ENCODE measurements at regions not wholly inside any gene's neighbourhood (a gene's known extent, or its start where the extent isn't known, plus 50 kb on each side); places are given as distances from the start of the nearest gene placed in this dataset.

- no peaks in the 10 kb centered on the region for H3K36me3 ChIP-seq (ENCODE audit: control insufficient read depth, insufficient read depth, low read length)
- H3K4me3 ChIP-seq (ENCODE audit: low read depth, low read length): no peak overlapping the region
- H3K27me3 ChIP-seq (ENCODE audit: control insufficient read depth, insufficient read depth, low read length): no peaks in the 10 kb centered on the region
- no peak for TF ChIP-seq CTCF (IDR thresholded peaks at IDR 0.05; ENCODE audit: insufficient read depth, low read length, poor library complexity, severe bottlenecking)
- DNase-seq (ENCODE audit: low read depth): no peak
Observed at GRCh38 chr4:92064574-92064973, 239.2 kb upstream of the GRID2 start.

- no peak for DNase-seq (ENCODE audit: low read depth)
- no peaks in the 10 kb centered on the region for H3K36me3 ChIP-seq (ENCODE audit: control insufficient read depth, insufficient read depth, low read length)
- no peak overlapping the region for H3K4me3 ChIP-seq (ENCODE audit: low read depth, low read length)
- no peaks in the 10 kb centered on the region for H3K27me3 ChIP-seq (ENCODE audit: control insufficient read depth, insufficient read depth, low read length)
- no peak for TF ChIP-seq CTCF (IDR thresholded peaks at IDR 0.05; ENCODE audit: insufficient read depth, low read length, poor library complexity, severe bottlenecking)
Observed at GRCh38 chr4:92066485-92066884, 237.3 kb upstream of the GRID2 start.

GRCh38 chr4:92071587-92071986, 232.2 kb upstream of the GRID2 start:
- Histone ChIP-seq H3K4me3 (ENCODE audit: low read depth, low read length) (no peak overlapping the region), H3K27me3 (ENCODE audit: control insufficient read depth, insufficient read depth, low read length) (no peaks in the 10 kb centered on the region), H3K36me3 (ENCODE audit: control insufficient read depth, insufficient read depth, low read length) (no peaks in the 10 kb centered on the region)
- no peak for TF ChIP-seq CTCF (IDR thresholded peaks at IDR 0.05; ENCODE audit: insufficient read depth, low read length, poor library complexity, severe bottlenecking)
- DNase-seq (ENCODE audit: low read depth): no peak

GRCh38 chr4:92074839-92075238, 228.9 kb upstream of the GRID2 start:
- no peak for TF ChIP-seq CTCF (IDR thresholded peaks at IDR 0.05; ENCODE audit: insufficient read depth, low read length, poor library complexity, severe bottlenecking)
- DNase-seq (ENCODE audit: low read depth): no peak

GRCh38 chr4:92090887-92091286, 212.9 kb upstream of the GRID2 start:
- DNase-seq (ENCODE audit: low read depth): no peak
- no peaks in the 10 kb centered on the region for H3K36me3 ChIP-seq (ENCODE audit: control insufficient read depth, insufficient read depth, low read length)

More at GRCh38 chr4:92074839-92075238, 228.9 kb upstream of the GRID2 start:
- Histone ChIP-seq H3K36me3 (ENCODE audit: control insufficient read depth, insufficient read depth, low read length) (no peaks in the 10 kb centered on the region), H3K27me3 (ENCODE audit: control insufficient read depth, insufficient read depth, low read length) (no peaks in the 10 kb centered on the region), H3K4me3 (ENCODE audit: low read depth, low read length) (no peak overlapping the region)

More at GRCh38 chr4:92090887-92091286, 212.9 kb upstream of the GRID2 start:
- no peak for TF ChIP-seq CTCF (IDR thresholded peaks at IDR 0.05; ENCODE audit: insufficient read depth, low read length, poor library complexity, severe bottlenecking)
- Histone ChIP-seq H3K4me3 (ENCODE audit: low read depth, low read length) (no peak overlapping the region), H3K27me3 (ENCODE audit: control insufficient read depth, insufficient read depth, low read length) (no peaks in the 10 kb centered on the region)

Measured in kidney epithelial cell (primary cell).